Subcutaneous abdominal adipose tissue (tissue), 5 donors: ENCODE measurements at regions not wholly inside any gene's neighbourhood (a gene's known extent, or its start where the extent isn't known, plus 50 kb on each side); places are given as distances from the start of the nearest gene placed in this dataset.
"Not testable (repeated sequence)": the region's sequence is repeated elsewhere in the genome, so short reads cannot be mapped to it uniquely, and the experiment has no call there.

Source experiments
- H3K27ac ChIP-seq: one replicate; pipeline ENCODE4 v1.7.0; 2013; ENCODE audit warnings: low read depth, mild to moderate bottlenecking, inconsistent platforms, low read length, moderate library complexity
- H3K27me3 ChIP-seq, 5 donors: one replicate each; pipeline ENCODE4 v1.7.0; 2013; ENCODE audit warnings: low read length in 5 of 5, inconsistent platforms in 1 of 5; ENCODE audit not compliant: control insufficient read depth in 5 of 5, insufficient read depth in 4 of 5
- H3K36me3 ChIP-seq, 5 donors: one replicate each; pipeline ENCODE4 v1.7.0; 2013; ENCODE audit warnings: low read length in 5 of 5; ENCODE audit not compliant: control insufficient read depth in 5 of 5, insufficient read depth in 5 of 5
- H3K4me1 ChIP-seq, 5 donors: one replicate each; pipeline ENCODE4 v1.7.0; 2013; ENCODE audit warnings: low read length in 5 of 5, mild to moderate bottlenecking in 3 of 5, moderate library complexity in 1 of 5; ENCODE audit not compliant: control insufficient read depth in 5 of 5, insufficient read depth in 5 of 5
- H3K4me3 ChIP-seq, 5 donors: one replicate each; pipeline ENCODE4 v1.7.0; 2013; ENCODE audit warnings: low read length in 5 of 5, low read depth in 1 of 5
- H3K9ac ChIP-seq, 5 donors: one replicate each; pipeline ENCODE4 v1.7.0; 2013; ENCODE audit warnings: low read length in 5 of 5, mild to moderate bottlenecking in 4 of 5, moderate library complexity in 3 of 5
- H3K9me3 ChIP-seq, 5 donors: one replicate each; pipeline ENCODE4 v1.7.0; 2013; ENCODE audit warnings: low read length in 5 of 5; ENCODE audit not compliant: control insufficient read depth in 5 of 5
- donor health status: healthy.
- donor health status: healthy.
- donor health status: healthy.
- donor health status: healthy.
- donor health status: healthy.

GRCh38 chr1:29624320-29625083 is 388.2 kb downstream of the PTPRU start:
- H3K4me1 ChIP-seq = no peaks in the 10 kb centered on the region
- H3K27ac ChIP-seq = no peak overlapping the region
- peaks cover 2 to 14% (median 11%) of the 10 kb centered on the region in 5 donors for H3K9me3 ChIP-seq
- no peak overlapping the region for H3K4me3 ChIP-seq
- no peak overlapping the region for H3K9ac ChIP-seq
- H3K27me3 ChIP-seq = peaks cover 0 to 3% (median 2%) of the 10 kb centered on the region in 5 donors
- H3K36me3 ChIP-seq = no peaks in the 10 kb centered on the region

GRCh38 chr1:29623501-29623900 is 387.2 kb downstream of the PTPRU start:
- Histone ChIP-seq H3K9ac (no peak overlapping the region), H3K9me3 (peaks cover 2 to 10% (median 9%) of the 10 kb centered on the region in 5 donors), H3K27ac (no peak overlapping the region), H3K4me3 (no peak overlapping the region), H3K4me1 (no peaks in the 10 kb centered on the region), H3K36me3 (no peaks in the 10 kb centered on the region), H3K27me3 (peaks cover 0 to 3% (median 2%) of the 10 kb centered on the region in 5 donors)

GRCh38 chr1:29621826-29622435 is 385.6 kb downstream of the PTPRU start:
- Histone ChIP-seq H3K4me3 (no peak overlapping the region), H3K36me3 (no peaks in the 10 kb centered on the region), H3K27ac (no peak overlapping the region), H3K27me3 (peaks cover 0 to 3% (median 2%) of the 10 kb centered on the region in 5 donors), H3K4me1 (no peaks in the 10 kb centered on the region), H3K9me3 (no peaks in the 10 kb centered on the region), H3K9ac (no peak overlapping the region)

- H3K36me3 ChIP-seq = no peaks in the 10 kb centered on the region
- no peak overlapping the region for H3K27ac ChIP-seq
- H3K9ac ChIP-seq = no peak overlapping the region
- peaks cover 0 to 3% (median 0%) of the 10 kb centered on the region in 5 donors for H3K27me3 ChIP-seq
- no peaks in the 10 kb centered on the region for H3K4me1 ChIP-seq
- no peak overlapping the region for H3K4me3 ChIP-seq
- H3K9me3 ChIP-seq = no peaks in the 10 kb centered on the region
Measured at GRCh38 chr1:29620631-29621030, 384.3 kb downstream of the PTPRU start.

- peaks cover 0 to 7% (median 2%) of the 10 kb centered on the region in 5 donors for H3K9me3 ChIP-seq
- no peaks in the 10 kb centered on the region for H3K36me3 ChIP-seq
- H3K9ac ChIP-seq = no peak overlapping the region
- H3K4me3 ChIP-seq = no peak overlapping the region
- H3K27me3 ChIP-seq = no peaks in the 10 kb centered on the region
- no peak overlapping the region for H3K27ac ChIP-seq
- H3K4me1 ChIP-seq = no peaks in the 10 kb centered on the region
Measured at GRCh38 chr1:29607236-29607635, 370.9 kb downstream of the PTPRU start.

- not testable (repeated sequence) for H3K9ac ChIP-seq, H3K27me3 ChIP-seq, H3K4me1 ChIP-seq, H3K4me3 ChIP-seq, H3K9me3 ChIP-seq, H3K36me3 ChIP-seq, H3K27ac ChIP-seq
Measured at GRCh38 chr1:29604796-29605195, 368.5 kb downstream of the PTPRU start.

- Histone ChIP-seq H3K36me3 (no peaks in the 10 kb centered on the region), H3K27me3 (peaks cover 0 to 9% (median 0%) of the 10 kb centered on the region in 5 donors), H3K9me3 (peaks cover 0 to 10% (median 2%) of the 10 kb centered on the region in 5 donors)
Measured at GRCh38 chr1:29603622-29604021, 367.3 kb downstream of the PTPRU start.

GRCh38 chr1:29602203-29602602 is 365.9 kb downstream of the PTPRU start:
- Histone ChIP-seq H3K27me3 (peaks cover 0 to 9% (median 0%) of the 10 kb centered on the region in 5 donors), H3K4me1 (no peaks in the 10 kb centered on the region), H3K9ac (no peak overlapping the region), H3K9me3 (peaks cover 0 to 3% (median 0%) of the 10 kb centered on the region in 5 donors), H3K36me3 (no peaks in the 10 kb centered on the region), H3K27ac (no peak overlapping the region), H3K4me3 (no peak overlapping the region)

More at GRCh38 chr1:29603622-29604021, 367.3 kb downstream of the PTPRU start:
- Histone ChIP-seq H3K4me1 (no peaks in the 10 kb centered on the region), H3K27ac (no peak overlapping the region), H3K9ac (no peak overlapping the region), H3K4me3 (no peak overlapping the region)

GRCh38 chr1:29601021-29601420 is 364.7 kb downstream of the PTPRU start:
- H3K9ac ChIP-seq = no peak overlapping the region
- H3K27me3 ChIP-seq = peaks cover 0 to 9% (median 2%) of the 10 kb centered on the region in 5 donors
- H3K4me1 ChIP-seq = no peaks in the 10 kb centered on the region
- H3K4me3 ChIP-seq = no peak overlapping the region
- no peaks in the 10 kb centered on the region for H3K36me3 ChIP-seq
- peaks cover 0 to 3% (median 0%) of the 10 kb centered on the region in 5 donors for H3K9me3 ChIP-seq
- H3K27ac ChIP-seq = no peak overlapping the region

- Histone ChIP-seq H3K9ac (no peak overlapping the region), H3K27me3 (peaks cover 0 to 11% (median 2%) of the 10 kb centered on the region in 5 donors), H3K4me1 (no peaks in the 10 kb centered on the region), H3K4me3 (no peak overlapping the region), H3K36me3 (no peaks in the 10 kb centered on the region), H3K27ac (no peak overlapping the region), H3K9me3 (peaks cover 0 to 3% (median 0%) of the 10 kb centered on the region in 5 donors)
Measured at GRCh38 chr1:29599826-29600225, 363.5 kb downstream of the PTPRU start.
